ENCODE measurements at regions not wholly inside any gene's neighbourhood (a gene's known extent, or its start where the extent isn't known, plus 50 kb on each side); places are given as distances from the start of the nearest gene placed in this dataset.

- no peak for TF ChIP-seq POLR2A (IDR thresholded peaks at IDR 0.05; ENCODE audit: low read depth, low read length)
- no peak for TF ChIP-seq CTCF (IDR thresholded peaks at IDR 0.05; ENCODE audit: extremely low read depth in 1 of 2, insufficient read depth in 1 of 2, low read depth in 1 of 2, low read length in 2 of 2)
- TF ChIP-seq EZH2 (IDR thresholded peaks at IDR 0.05; ENCODE audit: borderline replicate concordance, low read depth, low read length, severe bottlenecking), result no peak
- TF ChIP-seq GATA2 (IDR thresholded peaks at IDR 0.05; ENCODE audit: insufficient read depth, insufficient read length, low read depth, low read length), result no peak
- no peak for TF ChIP-seq JUN (IDR thresholded peaks at IDR 0.05; ENCODE audit: borderline replicate concordance, insufficient read depth, insufficient read length, low read depth)
- TF ChIP-seq POLR2AphosphoS5 (IDR thresholded peaks at IDR 0.05; ENCODE audit: insufficient read depth, low read depth, low read length), result no peak
- TF ChIP-seq, protein P1, sequence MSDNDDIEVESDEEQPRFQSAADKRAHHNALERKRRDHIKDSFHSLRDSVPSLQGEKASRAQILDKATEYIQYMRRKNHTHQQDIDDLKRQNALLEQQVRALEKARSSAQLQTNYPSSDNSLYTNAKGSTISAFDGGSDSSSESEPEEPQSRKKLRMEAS (IDR thresholded peaks at IDR 0.05; ENCODE audit: insufficient read depth, insufficient read length), result no peak
- no peak for TF ChIP-seq FOS (IDR thresholded peaks at IDR 0.05; ENCODE audit: borderline replicate concordance, insufficient read depth, low read length)
Observed at GRCh38 chr13:47757466-47758080, 243.5 kb downstream of the SUCLA2 start.
